Mesothelial cell of epicardium (in vitro differentiated cells): ENCODE measurements at regions not wholly inside any gene's neighbourhood (a gene's known extent, or its start where the extent isn't known, plus 50 kb on each side); places are given as distances from the start of the nearest gene placed in this dataset.

Experiments used
- DNase-seq, 2 experiments: peaks; one replicate each; pipeline ENCODE4 v3.0.0; 2021; ENCODE audit warnings: low spot score in 2 of 2; ENCODE audit not compliant: unreplicated experiment in 2 of 2
- H3K27ac Mint-ChIP-seq: 2 replicates; pipeline ENCODE4 v1.8.0; 2021; ENCODE audit warnings: mixed read lengths
- H3K27me3 Mint-ChIP-seq: 2 replicates; pipeline ENCODE4 v1.8.0; 2021; ENCODE audit warnings: low read depth, mixed read lengths
- H3K36me3 Mint-ChIP-seq: 2 replicates; pipeline ENCODE4 v1.8.0; 2021; ENCODE audit warnings: mixed read lengths
- H3K4me1 Mint-ChIP-seq: 2 replicates; pipeline ENCODE4 v1.8.0; 2021; ENCODE audit warnings: mixed read lengths
- H3K4me3 Mint-ChIP-seq: 2 replicates; pipeline ENCODE4 v1.8.0; 2021; ENCODE audit warnings: mild to moderate bottlenecking, moderate library complexity, mixed read lengths
- H3K9me3 Mint-ChIP-seq: 2 replicates; pipeline ENCODE4 v1.8.0; 2021; ENCODE audit warnings: mixed read lengths
- TF ChIP-seq, protein P1 (sequence below): fragments of 200-600 bp; sonication (generic); IDR thresholded peaks from one replicate; pipeline ENCODE4 v1.5.0; 2021; ENCODE audit warnings: antibody characterized with exemption; ENCODE audit not compliant: unreplicated experiment

DNA sequence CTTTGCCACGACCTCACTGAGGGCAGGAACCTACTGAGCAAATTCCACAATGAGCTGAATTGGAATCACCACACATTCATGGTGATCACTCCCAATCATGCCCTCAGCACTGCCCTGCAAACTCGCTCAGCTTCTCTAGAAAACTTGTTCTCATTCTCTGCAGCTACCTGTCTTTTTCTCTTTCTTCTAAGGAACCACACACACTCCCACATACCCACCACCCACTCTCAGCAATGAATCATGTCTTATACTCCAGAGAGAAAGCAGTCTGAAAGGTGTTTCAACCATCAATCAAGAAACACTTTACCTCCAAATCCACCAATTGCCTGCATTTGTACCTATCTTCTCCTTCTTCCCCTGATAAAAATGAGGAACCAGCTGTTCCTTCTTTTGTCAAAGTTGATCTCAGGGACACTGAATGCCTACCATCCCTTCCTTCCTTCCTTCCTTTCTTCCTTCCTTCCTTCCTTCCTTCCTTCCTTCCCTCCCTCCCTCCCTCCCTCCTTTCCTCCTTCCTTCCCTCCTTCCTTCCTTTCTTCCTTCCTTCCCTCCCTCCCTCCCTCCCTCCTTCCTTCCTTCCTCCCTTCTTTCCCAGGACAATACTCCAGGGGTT is 84.6 kb upstream of the SGK1 start:
- Mint-ChIP-seq H3K9me3 (no peaks in the 10 kb centered on the region), H3K36me3 (no peaks in the 10 kb centered on the region), H3K4me3 (no peak overlapping the region), H3K27ac (no peak overlapping the region), H3K4me1 (peaks cover 10% of the 10 kb centered on the region), H3K27me3 (no peaks in the 10 kb centered on the region)
- TF ChIP-seq, protein P1, sequence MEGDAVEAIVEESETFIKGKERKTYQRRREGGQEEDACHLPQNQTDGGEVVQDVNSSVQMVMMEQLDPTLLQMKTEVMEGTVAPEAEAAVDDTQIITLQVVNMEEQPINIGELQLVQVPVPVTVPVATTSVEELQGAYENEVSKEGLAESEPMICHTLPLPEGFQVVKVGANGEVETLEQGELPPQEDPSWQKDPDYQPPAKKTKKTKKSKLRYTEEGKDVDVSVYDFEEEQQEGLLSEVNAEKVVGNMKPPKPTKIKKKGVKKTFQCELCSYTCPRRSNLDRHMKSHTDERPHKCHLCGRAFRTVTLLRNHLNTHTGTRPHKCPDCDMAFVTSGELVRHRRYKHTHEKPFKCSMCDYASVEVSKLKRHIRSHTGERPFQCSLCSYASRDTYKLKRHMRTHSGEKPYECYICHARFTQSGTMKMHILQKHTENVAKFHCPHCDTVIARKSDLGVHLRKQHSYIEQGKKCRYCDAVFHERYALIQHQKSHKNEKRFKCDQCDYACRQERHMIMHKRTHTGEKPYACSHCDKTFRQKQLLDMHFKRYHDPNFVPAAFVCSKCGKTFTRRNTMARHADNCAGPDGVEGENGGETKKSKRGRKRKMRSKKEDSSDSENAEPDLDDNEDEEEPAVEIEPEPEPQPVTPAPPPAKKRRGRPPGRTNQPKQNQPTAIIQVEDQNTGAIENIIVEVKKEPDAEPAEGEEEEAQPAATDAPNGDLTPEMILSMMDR: no peak
- DNase-seq: no peak

DNA sequence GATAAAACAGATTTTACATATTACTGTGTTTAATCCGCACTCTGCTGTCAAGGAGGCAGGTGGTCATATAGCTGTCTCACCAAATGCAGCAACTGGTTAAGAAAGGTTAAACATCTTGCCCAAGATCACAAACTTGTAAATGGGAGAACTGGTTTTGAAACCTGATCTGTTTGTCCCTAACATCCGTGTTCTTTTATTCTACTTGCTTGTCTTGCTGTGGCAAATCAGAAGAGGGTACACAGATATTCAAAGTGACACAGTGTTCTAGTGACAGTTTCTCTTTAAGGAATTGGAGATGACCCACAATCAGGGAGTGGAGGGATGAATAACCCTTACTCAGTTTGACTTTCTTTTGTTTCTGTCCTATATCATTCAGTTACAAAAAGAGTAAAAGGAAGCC is 83.0 kb upstream of the SGK1 start:
- Mint-ChIP-seq H3K36me3 (no peaks in the 10 kb centered on the region), H3K27ac (no peak overlapping the region), H3K4me1 (peaks cover 10% of the 10 kb centered on the region), H3K9me3 (no peaks in the 10 kb centered on the region), H3K4me3 (no peak overlapping the region), H3K27me3 (no peaks in the 10 kb centered on the region)
- no peak for DNase-seq
- TF ChIP-seq, protein P1: no peak

DNA sequence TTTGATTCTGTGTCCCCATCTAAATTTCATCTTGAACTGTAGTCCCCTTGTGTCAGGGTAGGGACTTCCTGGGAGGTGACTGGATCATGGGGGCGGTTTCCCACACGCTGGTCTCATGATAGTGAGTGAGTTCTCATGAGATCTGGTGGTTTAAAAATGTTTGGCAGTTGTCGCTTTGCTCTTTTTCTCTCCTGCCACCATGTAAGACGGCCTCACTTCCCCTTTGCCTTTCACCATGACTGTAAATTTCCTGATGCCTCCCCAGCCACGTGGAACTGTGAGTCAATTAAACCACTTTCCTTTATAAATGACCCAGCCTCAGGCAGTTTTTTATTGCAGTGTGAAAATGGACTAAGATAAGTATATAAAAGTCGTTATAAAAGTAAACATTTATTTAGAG is 80.5 kb upstream of the SGK1 start:
- H3K27ac Mint-ChIP-seq: no peak overlapping the region
- DNase-seq: no peak
- no peaks in the 10 kb centered on the region for H3K9me3 Mint-ChIP-seq
- H3K27me3 Mint-ChIP-seq: no peaks in the 10 kb centered on the region
- TF ChIP-seq, protein P1: no peak
- H3K4me3 Mint-ChIP-seq: no peak overlapping the region
- peaks cover 10% of the 10 kb centered on the region for H3K4me1 Mint-ChIP-seq
- H3K36me3 Mint-ChIP-seq: no peaks in the 10 kb centered on the region

DNA sequence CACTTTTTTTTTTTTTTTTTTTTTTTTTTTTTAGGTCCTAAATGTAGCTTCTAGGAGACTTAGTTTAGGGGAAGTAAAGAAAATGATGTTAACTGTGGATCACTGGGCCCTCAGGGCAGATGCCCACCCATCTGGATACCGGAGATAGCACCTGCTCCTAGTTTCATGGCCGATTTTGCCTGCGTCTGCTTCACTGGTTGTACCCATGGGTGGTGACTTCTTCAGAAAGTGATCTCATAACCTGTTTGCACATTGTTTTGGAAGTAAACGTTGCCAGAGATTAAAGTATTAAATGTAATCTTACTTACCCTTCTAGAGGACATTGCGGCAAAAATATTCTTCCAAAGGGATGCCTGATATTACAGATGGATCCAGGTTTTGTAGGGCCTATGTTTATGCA is 79.8 kb upstream of the SGK1 start:
- no peak for DNase-seq
- H3K27ac Mint-ChIP-seq: no peak overlapping the region
- H3K9me3 Mint-ChIP-seq: no peaks in the 10 kb centered on the region
- H3K4me3 Mint-ChIP-seq: no peak overlapping the region
- H3K36me3 Mint-ChIP-seq: no peaks in the 10 kb centered on the region
- H3K4me1 Mint-ChIP-seq: peaks cover 9% of the 10 kb centered on the region
- no peaks in the 10 kb centered on the region for H3K27me3 Mint-ChIP-seq
- TF ChIP-seq, protein P1: no peak

DNA sequence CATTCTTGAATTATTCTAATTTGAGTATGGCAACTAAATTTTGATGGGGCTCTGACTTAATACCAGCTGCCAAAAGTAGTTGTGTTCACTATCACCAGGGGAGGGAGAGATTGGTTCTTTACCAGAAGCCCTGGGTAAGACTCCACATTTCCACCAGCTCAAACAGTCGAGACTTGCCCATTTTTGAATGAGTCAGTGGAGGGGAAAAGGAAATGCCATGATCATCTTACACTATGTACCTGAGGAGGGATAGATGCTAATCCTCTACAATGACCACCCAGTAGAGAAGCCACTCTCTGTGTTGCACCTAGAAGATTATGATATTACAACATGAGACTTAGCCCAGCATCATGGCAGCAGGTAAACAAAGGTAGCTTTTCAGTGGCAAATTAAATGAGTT is 77.0 kb upstream of the SGK1 start:
- no peaks in the 10 kb centered on the region for H3K4me1 Mint-ChIP-seq
- TF ChIP-seq, protein P1: no peak
- H3K27ac Mint-ChIP-seq: no peak overlapping the region
- no peaks in the 10 kb centered on the region for H3K9me3 Mint-ChIP-seq
- no peak overlapping the region for H3K4me3 Mint-ChIP-seq
- DNase-seq: no peak
- H3K36me3 Mint-ChIP-seq: no peaks in the 10 kb centered on the region
- H3K27me3 Mint-ChIP-seq: no peaks in the 10 kb centered on the region

DNA sequence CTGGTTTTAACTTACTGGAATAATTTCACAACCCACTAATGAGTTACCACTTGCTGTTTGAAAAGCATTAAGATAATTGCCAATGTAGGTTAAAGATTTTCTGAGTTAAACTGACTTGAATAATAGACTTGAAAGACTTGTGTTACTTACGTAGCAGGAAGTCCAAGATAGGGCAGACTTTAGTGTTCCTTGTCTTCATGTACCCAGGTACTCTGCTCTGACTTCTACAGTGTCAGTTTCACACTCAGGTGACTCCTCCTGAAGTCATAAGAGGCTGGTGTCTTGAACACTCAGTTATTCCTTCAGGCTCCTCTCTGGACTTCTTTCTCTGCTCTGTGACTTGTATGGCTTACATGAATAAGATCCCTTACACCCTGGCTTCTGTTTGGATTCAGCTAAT is 76.3 kb upstream of the SGK1 start:
- Mint-ChIP-seq H3K27ac (no peak overlapping the region), H3K27me3 (no peaks in the 10 kb centered on the region), H3K9me3 (no peaks in the 10 kb centered on the region), H3K4me1 (no peaks in the 10 kb centered on the region), H3K36me3 (no peaks in the 10 kb centered on the region), H3K4me3 (no peak overlapping the region)
- TF ChIP-seq, protein P1: no peak
- no peak for DNase-seq
